ENCODE measurements at regions not wholly inside any gene's neighbourhood (a gene's known extent, or its start where the extent isn't known, plus 50 kb on each side); places are given as distances from the start of the nearest gene placed in this dataset.
"Not testable (repeated sequence)": the region's sequence is repeated elsewhere in the genome, so short reads cannot be mapped to it uniquely, and the experiment has no call there.

DNA sequence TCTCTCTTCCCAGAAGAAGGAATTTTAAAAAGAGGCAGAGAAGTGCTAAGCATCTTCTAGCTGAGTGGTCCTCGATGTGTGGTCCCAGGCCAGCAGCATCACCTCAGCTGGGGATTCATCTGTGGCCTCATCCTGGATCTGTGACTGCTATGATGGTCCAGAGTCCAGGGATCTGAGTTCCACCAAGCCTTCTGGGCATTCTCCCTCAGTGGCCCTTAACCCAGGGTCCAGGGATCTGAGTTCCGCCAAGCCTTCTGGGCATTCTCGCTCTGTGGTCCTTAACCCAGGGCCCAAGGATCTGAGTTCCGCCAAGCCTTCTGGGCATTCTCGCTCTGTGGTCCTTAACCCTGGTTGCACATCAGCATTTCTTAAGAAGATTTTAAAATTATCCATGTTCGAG lies 731.0 kb upstream of the TPTE start:
- TF ChIP-seq JUND (IDR thresholded peaks at IDR 0.05); EGR1 (IDR thresholded peaks at IDR 0.05; ENCODE audit: low read depth in 2 of 2); TAF1 (conservative IDR thresholded peaks at IDR 0.05); NR2F2 (IDR thresholded peaks at IDR 0.05): not testable (repeated sequence)
- TF ChIP-seq, protein P1, sequence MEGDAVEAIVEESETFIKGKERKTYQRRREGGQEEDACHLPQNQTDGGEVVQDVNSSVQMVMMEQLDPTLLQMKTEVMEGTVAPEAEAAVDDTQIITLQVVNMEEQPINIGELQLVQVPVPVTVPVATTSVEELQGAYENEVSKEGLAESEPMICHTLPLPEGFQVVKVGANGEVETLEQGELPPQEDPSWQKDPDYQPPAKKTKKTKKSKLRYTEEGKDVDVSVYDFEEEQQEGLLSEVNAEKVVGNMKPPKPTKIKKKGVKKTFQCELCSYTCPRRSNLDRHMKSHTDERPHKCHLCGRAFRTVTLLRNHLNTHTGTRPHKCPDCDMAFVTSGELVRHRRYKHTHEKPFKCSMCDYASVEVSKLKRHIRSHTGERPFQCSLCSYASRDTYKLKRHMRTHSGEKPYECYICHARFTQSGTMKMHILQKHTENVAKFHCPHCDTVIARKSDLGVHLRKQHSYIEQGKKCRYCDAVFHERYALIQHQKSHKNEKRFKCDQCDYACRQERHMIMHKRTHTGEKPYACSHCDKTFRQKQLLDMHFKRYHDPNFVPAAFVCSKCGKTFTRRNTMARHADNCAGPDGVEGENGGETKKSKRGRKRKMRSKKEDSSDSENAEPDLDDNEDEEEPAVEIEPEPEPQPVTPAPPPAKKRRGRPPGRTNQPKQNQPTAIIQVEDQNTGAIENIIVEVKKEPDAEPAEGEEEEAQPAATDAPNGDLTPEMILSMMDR (IDR thresholded peaks at IDR 0.05; ENCODE audit: low read depth, low read length, missing input control): not testable (repeated sequence)
